ENCODE measurements at regions not wholly inside any gene's neighbourhood (a gene's known extent, or its start where the extent isn't known, plus 50 kb on each side); places are given as distances from the start of the nearest gene placed in this dataset.

DNA sequence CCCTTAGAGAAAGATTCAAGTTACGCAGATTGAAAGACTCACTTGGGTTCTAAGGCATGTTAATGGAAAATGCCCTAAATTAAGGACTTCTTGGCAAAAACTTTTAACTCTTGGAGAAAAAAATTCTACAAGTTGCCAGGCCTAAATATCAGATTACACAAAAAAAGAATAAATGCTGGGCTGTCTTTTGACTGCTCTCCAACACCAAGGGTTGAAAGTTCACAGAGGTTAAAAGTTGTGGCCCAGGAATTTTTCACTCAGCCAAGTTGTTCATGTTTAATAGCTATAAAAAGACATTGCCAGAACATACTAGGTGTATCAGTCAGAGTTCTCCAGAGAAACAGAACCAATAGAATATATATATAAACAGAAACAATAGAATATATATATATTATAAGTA lies 204.3 kb upstream of the ADRA1D start:
- H3K27ac ChIP-seq (ENCODE audit: control insufficient read depth, insufficient read depth): no peak overlapping the region
- no peak overlapping the region for H3K4me2 ChIP-seq (ENCODE audit: control insufficient read depth, insufficient read depth)
- H4K20me1 ChIP-seq (ENCODE audit: control insufficient read depth, insufficient read depth): no peaks in the 10 kb centered on the region
- H3K9me3 ChIP-seq (replicated peaks; ENCODE audit: control insufficient read depth, insufficient read depth, low read length): no peaks in the 10 kb centered on the region
- DNase-seq (ENCODE audit: low read depth, low spot score): no peak
- intact Hi-C loops (cut with micrococcal nuclease; ENCODE audit: unreplicated experiment): no loop called here
- POLR2A ChIA-PET: no interaction called here
- no peak overlapping the region for H3K9ac ChIP-seq (ENCODE audit: control insufficient read depth, insufficient read depth, low read length)
- in situ Hi-C loops (cut with MboI): no loop called here
- H3K79me2 ChIP-seq (ENCODE audit: control insufficient read depth, insufficient read depth, low read length): no peaks in the 10 kb centered on the region
- SMC1A ChIA-PET (ENCODE audit: uncharacterized antibody, unreplicated experiment): no interaction called here
- no peaks in the 10 kb centered on the region for H3K4me1 ChIP-seq (ENCODE audit: control insufficient read depth, insufficient read depth, low read length)
- H3K36me3 ChIP-seq (ENCODE audit: control insufficient read depth in 2 of 2, insufficient read depth in 2 of 2, low read length in 1 of 2): no peaks in the 10 kb centered on the region
- RAD21 ChIA-PET (ENCODE audit: unreplicated experiment): no interaction called here
- ATAC-seq: no peak
- no peak overlapping the region for H3K4me3 ChIP-seq
- FAIRE-seq: no peak
- BruUV-seq (replicated peaks): no TSS peak
- H3K27me3 ChIP-seq (replicated peaks in 1 of 2; ENCODE audit: control insufficient read depth in 2 of 2, insufficient read depth in 2 of 2, low read length in 1 of 2): no peaks in the 10 kb centered on the region
- no peak for TF ChIP-seq YY1 (IDR thresholded peaks at IDR 0.05; ENCODE audit: low read depth, low read length)
- no peak overlapping the region for H2AFZ ChIP-seq (ENCODE audit: control insufficient read depth, low read depth, low read length)
- CTCF ChIA-PET: no interaction called here
- 39% methylated on average over 1 of the region's 1 CpG for WGBS (ENCODE audit: insufficient coverage, insufficient replicate concordance, low lambda C conversion rate, missing lambda C conversion rate)

DNA sequence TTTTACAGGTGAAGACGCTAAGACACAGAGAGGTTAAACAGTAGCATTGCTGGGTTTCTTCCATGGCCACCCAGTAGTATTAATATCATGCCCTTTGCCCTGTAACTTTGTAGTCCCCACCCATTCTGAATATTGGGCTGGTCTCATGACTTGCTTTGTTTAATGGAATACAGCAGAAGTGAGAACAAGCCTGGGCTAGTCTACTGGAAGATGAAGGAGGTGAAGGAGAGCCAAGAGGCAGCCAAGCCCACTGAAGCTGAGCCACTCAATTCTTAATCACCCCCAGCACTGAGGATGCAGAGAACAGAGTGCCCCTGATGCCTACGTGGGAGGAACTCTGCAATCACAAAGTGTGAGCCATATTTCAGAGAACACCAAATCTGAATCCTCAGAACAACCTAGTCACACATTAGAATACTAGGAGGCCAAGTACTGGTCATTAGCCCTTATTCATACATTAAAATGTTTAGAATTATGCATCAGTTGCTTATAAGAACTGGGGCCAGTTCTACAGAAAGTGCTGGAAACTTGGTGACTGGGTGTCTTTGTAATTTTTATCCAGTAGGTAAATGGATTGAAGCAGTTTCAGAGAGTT lies 202.5 kb upstream of the ADRA1D start:
- Histone ChIP-seq H3K4me3 (no peak overlapping the region), H3K36me3 (ENCODE audit: control insufficient read depth in 2 of 2, insufficient read depth in 2 of 2, low read length in 1 of 2) (no peaks in the 10 kb centered on the region), H3K27me3 (replicated peaks in 1 of 2; ENCODE audit: control insufficient read depth in 2 of 2, insufficient read depth in 2 of 2, low read length in 1 of 2) (no peaks in the 10 kb centered on the region), H3K4me2 (ENCODE audit: control insufficient read depth, insufficient read depth) (no peak overlapping the region), H3K4me1 (ENCODE audit: control insufficient read depth, insufficient read depth, low read length) (no peaks in the 10 kb centered on the region), H4K20me1 (ENCODE audit: control insufficient read depth, insufficient read depth) (no peaks in the 10 kb centered on the region), H3K9me3 (replicated peaks; ENCODE audit: control insufficient read depth, insufficient read depth, low read length) (no peaks in the 10 kb centered on the region), H3K79me2 (ENCODE audit: control insufficient read depth, insufficient read depth, low read length) (no peaks in the 10 kb centered on the region), H3K9ac (ENCODE audit: control insufficient read depth, insufficient read depth, low read length) (no peak overlapping the region), H3K27ac (ENCODE audit: control insufficient read depth, insufficient read depth) (no peak overlapping the region), H2AFZ (ENCODE audit: control insufficient read depth, low read depth, low read length) (no peak overlapping the region)
- 2% methylated on average over 2 of the region's 2 CpGs for WGBS (ENCODE audit: insufficient coverage, insufficient replicate concordance, low lambda C conversion rate, missing lambda C conversion rate)
- ATAC-seq: no peak
- no peak for FAIRE-seq
- DNase-seq (ENCODE audit: low read depth, low spot score): no peak
- BruUV-seq (replicated peaks): no TSS peak
- SMC1A ChIA-PET (ENCODE audit: uncharacterized antibody, unreplicated experiment): no interaction called here
- in situ Hi-C loops (cut with MboI) (no loop called here), intact Hi-C loops (cut with micrococcal nuclease; ENCODE audit: unreplicated experiment) (no loop called here)
- RAD21 ChIA-PET (ENCODE audit: unreplicated experiment): no interaction called here
- TF ChIP-seq, protein P1, sequence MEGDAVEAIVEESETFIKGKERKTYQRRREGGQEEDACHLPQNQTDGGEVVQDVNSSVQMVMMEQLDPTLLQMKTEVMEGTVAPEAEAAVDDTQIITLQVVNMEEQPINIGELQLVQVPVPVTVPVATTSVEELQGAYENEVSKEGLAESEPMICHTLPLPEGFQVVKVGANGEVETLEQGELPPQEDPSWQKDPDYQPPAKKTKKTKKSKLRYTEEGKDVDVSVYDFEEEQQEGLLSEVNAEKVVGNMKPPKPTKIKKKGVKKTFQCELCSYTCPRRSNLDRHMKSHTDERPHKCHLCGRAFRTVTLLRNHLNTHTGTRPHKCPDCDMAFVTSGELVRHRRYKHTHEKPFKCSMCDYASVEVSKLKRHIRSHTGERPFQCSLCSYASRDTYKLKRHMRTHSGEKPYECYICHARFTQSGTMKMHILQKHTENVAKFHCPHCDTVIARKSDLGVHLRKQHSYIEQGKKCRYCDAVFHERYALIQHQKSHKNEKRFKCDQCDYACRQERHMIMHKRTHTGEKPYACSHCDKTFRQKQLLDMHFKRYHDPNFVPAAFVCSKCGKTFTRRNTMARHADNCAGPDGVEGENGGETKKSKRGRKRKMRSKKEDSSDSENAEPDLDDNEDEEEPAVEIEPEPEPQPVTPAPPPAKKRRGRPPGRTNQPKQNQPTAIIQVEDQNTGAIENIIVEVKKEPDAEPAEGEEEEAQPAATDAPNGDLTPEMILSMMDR (IDR thresholded peaks at IDR 0.05 in 2 of 3, conservative IDR thresholded peaks at IDR 0.05 in 1 of 3; ENCODE audit: control insufficient read depth in 2 of 3, extremely low read depth in 1 of 3, insufficient read depth in 1 of 3, low read depth in 3 of 3, low read length in 3 of 3): no peak
- TF ChIP-seq TARDBP (IDR thresholded peaks at IDR 0.05; ENCODE audit: borderline replicate concordance): no peak
- no peak for TF ChIP-seq PAX8 (IDR thresholded peaks at IDR 0.05)
- no peak for TF ChIP-seq CBFB (IDR thresholded peaks at IDR 0.05; ENCODE audit: low read depth)
- TF ChIP-seq, protein P2, sequence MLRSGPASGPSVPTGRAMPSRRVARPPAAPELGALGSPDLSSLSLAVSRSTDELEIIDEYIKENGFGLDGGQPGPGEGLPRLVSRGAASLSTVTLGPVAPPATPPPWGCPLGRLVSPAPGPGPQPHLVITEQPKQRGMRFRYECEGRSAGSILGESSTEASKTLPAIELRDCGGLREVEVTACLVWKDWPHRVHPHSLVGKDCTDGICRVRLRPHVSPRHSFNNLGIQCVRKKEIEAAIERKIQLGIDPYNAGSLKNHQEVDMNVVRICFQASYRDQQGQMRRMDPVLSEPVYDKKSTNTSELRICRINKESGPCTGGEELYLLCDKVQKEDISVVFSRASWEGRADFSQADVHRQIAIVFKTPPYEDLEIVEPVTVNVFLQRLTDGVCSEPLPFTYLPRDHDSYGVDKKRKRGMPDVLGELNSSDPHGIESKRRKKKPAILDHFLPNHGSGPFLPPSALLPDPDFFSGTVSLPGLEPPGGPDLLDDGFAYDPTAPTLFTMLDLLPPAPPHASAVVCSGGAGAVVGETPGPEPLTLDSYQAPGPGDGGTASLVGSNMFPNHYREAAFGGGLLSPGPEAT (IDR thresholded peaks at IDR 0.05; ENCODE audit: low read depth): no peak
- TF ChIP-seq, protein P3, sequence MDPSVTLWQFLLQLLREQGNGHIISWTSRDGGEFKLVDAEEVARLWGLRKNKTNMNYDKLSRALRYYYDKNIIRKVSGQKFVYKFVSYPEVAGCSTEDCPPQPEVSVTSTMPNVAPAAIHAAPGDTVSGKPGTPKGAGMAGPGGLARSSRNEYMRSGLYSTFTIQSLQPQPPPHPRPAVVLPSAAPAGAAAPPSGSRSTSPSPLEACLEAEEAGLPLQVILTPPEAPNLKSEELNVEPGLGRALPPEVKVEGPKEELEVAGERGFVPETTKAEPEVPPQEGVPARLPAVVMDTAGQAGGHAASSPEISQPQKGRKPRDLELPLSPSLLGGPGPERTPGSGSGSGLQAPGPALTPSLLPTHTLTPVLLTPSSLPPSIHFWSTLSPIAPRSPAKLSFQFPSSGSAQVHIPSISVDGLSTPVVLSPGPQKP (IDR thresholded peaks at IDR 0.05; ENCODE audit: low read depth, low read length): no peak
- no peak for TF ChIP-seq SMAD1 (IDR thresholded peaks at IDR 0.05; ENCODE audit: low read depth, partially characterized antibody)
- no peak for TF ChIP-seq ZNF274 (IDR thresholded peaks at IDR 0.05; ENCODE audit: insufficient read depth, insufficient read length)
- no peak for TF ChIP-seq YY1 (IDR thresholded peaks at IDR 0.05; ENCODE audit: low read depth, low read length)
- no peak for TF ChIP-seq GABPA (IDR thresholded peaks at IDR 0.05; ENCODE audit: low read depth)
- POLR2A ChIA-PET: no interaction called here
- CTCF ChIA-PET: no interaction called here

Data from GM12878 (cell line).